Right lobe of liver (tissue), 4 donors: ENCODE measurements at regions not wholly inside any gene's neighbourhood (a gene's known extent, or its start where the extent isn't known, plus 50 kb on each side); places are given as distances from the start of the nearest gene placed in this dataset.

Experiments used
- CTCF ChIP-seq, 4 donors: fragments of 200-600 bp in 3 of 4; fragments of 450-650 bp in 1 of 4; IDR thresholded peaks; one replicate each; pipeline versions ENCODE4 v1.5.1 to v1.8.0; 2016 to 2022; ENCODE audit warnings: antibody characterized with exemption in 4 of 4, mild to moderate bottlenecking in 2 of 4
- POLR2A ChIP-seq: fragments of 450-650 bp; IDR thresholded peaks from one replicate; pipeline ENCODE4 v1.6.1; 2017; ENCODE audit warnings: antibody characterized with exemption, mild to moderate bottlenecking
- donor health status: DM: no; HTN: no; CAD: no.
- donor health status: DM: no; HTN: no; CAD: no.
- donor health status: DM: no; HTN: yes; CAD: no.

- TF ChIP-seq CTCF (IDR thresholded peaks at IDR 0.05) = no peak
- no peak for TF ChIP-seq POLR2A
Measured at GRCh38 chr15:77722759-77723460, 90.2 kb upstream of the LINGO1 start.
